Spinal cord (tissue), 1 donor: ENCODE measurements at regions not wholly inside any gene's neighbourhood (a gene's known extent, or its start where the extent isn't known, plus 50 kb on each side); places are given as distances from the start of the nearest gene placed in this dataset. TPM values are rescaled to one million over a fixed set of nuclear protein-coding genes. Genes with fewer than 3 reads are reported as not detected.

ENCODE experiments used
- small RNA-seq: library from RNA; depleted of rRNA; stranded (forward); fragments of <200 nt; gene quantifications from one replicate; pipeline ENCODE3, GENCODE V24; 2014; ENCODE audit warnings: low replicate concordance

Small RNA genes in the stretch of these regions (small RNA-seq; reads per million reads assigned to genes)
- not detected for gene RNU6-555P
